Spleen (tissue), 7 donors: ENCODE measurements at regions not wholly inside any gene's neighbourhood (a gene's known extent, or its start where the extent isn't known, plus 50 kb on each side); places are given as distances from the start of the nearest gene placed in this dataset.

Source experiments
- CTCF ChIP-seq, 11 experiments: fragments of 200-600 bp in 7 of 11; fragments of 450-650 bp in 4 of 11; sonication (generic) in 4 of 11; IDR thresholded peaks in 8 of 11; conservative IDR thresholded peaks in 3 of 11; 1 replicate in 7 of 11; 2 replicates in 4 of 11; pipeline versions ENCODE4 v1.4.0 to v1.8.0; 2016 to 2021; ENCODE audit warnings: antibody characterized with exemption in 11 of 11, inconsistent platforms in 4 of 11, mild to moderate bottlenecking in 1 of 11
- POLR2A ChIP-seq, 3 donors: fragments of 450-650 bp; IDR thresholded peaks; one replicate each; pipeline ENCODE4 v1.5.1; 2017; ENCODE audit warnings: antibody characterized with exemption in 3 of 3, mild to moderate bottlenecking in 1 of 3
- donor health status: DM: no; HTN: no; CAD: no; lungs with moderate emphysema.
- donor health status: DM: no; HTN: no; CAD: no.
- donor health status: DM: no; HTN: no; CAD: no.

DNA sequence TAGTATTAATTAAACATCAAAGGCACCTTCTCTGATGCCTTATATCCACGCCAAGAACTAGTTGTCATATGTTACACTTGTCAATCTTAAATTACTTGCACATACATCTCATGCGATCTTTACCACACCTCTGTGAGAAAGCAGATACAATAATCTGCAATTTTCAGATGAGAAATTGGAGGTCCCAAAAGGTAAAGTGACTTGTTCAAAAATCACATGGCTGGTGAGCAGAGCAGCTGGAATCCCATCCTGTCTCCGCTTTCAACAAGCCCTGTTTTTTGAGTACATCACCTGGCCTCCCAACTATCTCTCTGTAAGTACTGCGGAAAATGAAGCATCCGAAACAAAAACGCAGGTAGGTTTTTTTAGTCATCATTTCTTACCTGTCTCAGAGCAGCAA is 203.4 kb upstream of the FOXN3 start:
- no peak for TF ChIP-seq POLR2A (IDR thresholded peaks at IDR 0.05)
- no peak for TF ChIP-seq CTCF (IDR thresholded peaks at IDR 0.05 in 8 of 11, conservative IDR thresholded peaks at IDR 0.05 in 3 of 11)
